Endothelial cell of umbilical vein (primary cell): ENCODE measurements at regions not wholly inside any gene's neighbourhood (a gene's known extent, or its start where the extent isn't known, plus 50 kb on each side); places are given as distances from the start of the nearest gene placed in this dataset.

Experiments used
- BruUV-seq: library from RNA; stranded (reverse); fragments of 400-500 nt; replicated peaks from 2 replicates; lab custom pipeline; 2021; lab: Mats Ljungman, UMichigan
- CTCF ChIA-PET: fragments of 300-600, 350-600 bp; sonication (Branson Sonifier 250); formaldehyde crosslinking; loops from one replicate; lab custom pipeline; 2021; ENCODE audit warnings: antibody characterized with exemption, inconsistent platforms; lab: Charles Lee
- POLR2A ChIA-PET: fragments of 300-600, 350-600 bp; sonication (Branson Sonifier 250); formaldehyde crosslinking; loops from one replicate; lab custom pipeline; 2021; ENCODE audit warnings: antibody characterized with exemption, inconsistent platforms; lab: Charles Lee
- DNase-seq: peaks from one replicate; pipeline ENCODE4 v3.0.0-alpha.2; 2011; ENCODE audit warnings: low read depth, low spot score
- FAIRE-seq: peaks from 2 replicates; lab custom pipeline; 2011; peaks lifted over from hg19 to GRCh38; lab: Jason Lieb, UNC
- H2AFZ ChIP-seq: 2 replicates; pipeline ENCODE4 v1.6.0; 2012; ENCODE audit warnings: low read depth, low read length, control low read depth, inconsistent platforms
- H3K27ac ChIP-seq: 2 replicates; pipeline ENCODE4 v1.5.1; 2011; ENCODE audit warnings: low read depth, mild to moderate bottlenecking, control low read depth, low read length, moderate library complexity; ENCODE audit not compliant: insufficient read depth
- H3K27me3 ChIP-seq, 2 experiments: 2 replicates each; pipeline versions ENCODE4 v1.6.0 to v1.6.1; 2011; ENCODE audit warnings: low read length in 2 of 2, mixed read lengths in 1 of 2; ENCODE audit not compliant: control insufficient read depth in 2 of 2, insufficient read depth in 2 of 2
- H3K36me3 ChIP-seq, 2 experiments: 2 replicates in 1 of 2; 3 replicates in 1 of 2; pipeline ENCODE4 v1.5.1; 2011; ENCODE audit warnings: low read length in 2 of 2, mild to moderate bottlenecking in 1 of 2, moderate library complexity in 1 of 2; ENCODE audit not compliant: control insufficient read depth in 2 of 2, insufficient read depth in 2 of 2; ENCODE audit errors: extremely low read depth in 1 of 2
- H3K4me1 ChIP-seq: 3 replicates; pipeline ENCODE4 v1.5.1; 2011; ENCODE audit warnings: mild to moderate bottlenecking, low read length; ENCODE audit not compliant: control insufficient read depth, insufficient read depth; ENCODE audit errors: extremely low read depth
- H3K4me2 ChIP-seq: 2 replicates; pipeline ENCODE4 v1.6.1; 2011; ENCODE audit warnings: low read length, control low read depth, mixed read lengths; ENCODE audit not compliant: insufficient read depth
- H3K4me3 ChIP-seq, 3 experiments: fragments of 200-600 bp in 1 of 3; sonication (generic), shearing (Covaris generic) in 1 of 3; replicated peaks in 1 of 3; 2 replicates each; pipeline ENCODE4 v1.5.1; 2011 to 2016; ENCODE audit warnings: control low read depth in 3 of 3, low read length in 3 of 3, mild to moderate bottlenecking in 2 of 3, inconsistent platforms in 1 of 3, low read depth in 1 of 3, moderate library complexity in 1 of 3; ENCODE audit not compliant: insufficient read depth in 1 of 3
- H3K79me2 ChIP-seq: 2 replicates; pipeline ENCODE4 v1.6.0; 2012; ENCODE audit warnings: low read length, inconsistent platforms; ENCODE audit not compliant: control insufficient read depth, insufficient read depth
- H3K9ac ChIP-seq: replicated peaks from 2 replicates; pipeline ENCODE3; 2011; ENCODE audit warnings: low read length, control low read depth; ENCODE audit not compliant: insufficient read depth; ENCODE audit errors: extremely low read depth
- H3K9me1 ChIP-seq: replicated peaks from 3 replicates; pipeline ENCODE4 v1.6.0; 2011; ENCODE audit warnings: mild to moderate bottlenecking, low read length; ENCODE audit not compliant: control insufficient read depth, insufficient read depth; ENCODE audit errors: extremely low read depth
- H3K9me3 ChIP-seq: replicated peaks from 2 replicates; pipeline ENCODE4 v1.5.1; 2012; ENCODE audit warnings: low read length, inconsistent platforms; ENCODE audit not compliant: control insufficient read depth, insufficient read depth
- H4K20me1 ChIP-seq: replicated peaks from 2 replicates; pipeline ENCODE3; 2011; ENCODE audit warnings: mild to moderate bottlenecking, low read length; ENCODE audit not compliant: control insufficient read depth, insufficient read depth; ENCODE audit errors: extremely low read depth
- EZH2 ChIP-seq: IDR thresholded peaks from 2 replicates; pipeline ENCODE4 v1.6.1; 2012; ENCODE audit warnings: borderline replicate concordance, low read depth, mild to moderate bottlenecking, moderate library complexity, low read length, inconsistent platforms; ENCODE audit not compliant: severe bottlenecking
- FOS ChIP-seq: IDR thresholded peaks from 2 replicates; pipeline ENCODE4 v1.6.1; 2011; ENCODE audit warnings: mild to moderate bottlenecking, low read length, moderate library complexity, borderline replicate concordance; ENCODE audit not compliant: insufficient read depth
- GATA2 ChIP-seq: IDR thresholded peaks from 2 replicates; pipeline ENCODE4 v1.7.0; 2011; ENCODE audit warnings: low read depth, mild to moderate bottlenecking, moderate library complexity, mixed read lengths, low read length; ENCODE audit not compliant: insufficient read length, insufficient read depth
- JUN ChIP-seq: IDR thresholded peaks from 2 replicates; pipeline ENCODE4 v1.6.1; 2011; ENCODE audit warnings: borderline replicate concordance, low read depth; ENCODE audit not compliant: insufficient read length, insufficient read depth
- MYC ChIP-seq: IDR thresholded peaks from one replicate; pipeline ENCODE4 v1.6.1; 2011; ENCODE audit warnings: mild to moderate bottlenecking, low read depth, low read length
- POLR2A ChIP-seq: IDR thresholded peaks from 2 replicates; pipeline ENCODE4 v1.6.1; 2012; ENCODE audit warnings: low read depth, mild to moderate bottlenecking, control low read depth, low read length
- POLR2AphosphoS5 ChIP-seq: IDR thresholded peaks from 2 replicates; pipeline ENCODE4 v1.6.1; 2012; ENCODE audit warnings: low read depth, mild to moderate bottlenecking, control low read depth, low read length, moderate library complexity; ENCODE audit not compliant: insufficient read depth
- dilution Hi-C: fragments of 300-500 bp; cut with MboI; formaldehyde crosslinking; loops from one replicate; pipeline ENCODE4 v1.15.0; 2019; ENCODE audit warnings: low sequenced_read_pairs; ENCODE audit not compliant: extremely low pct_ligation_motif_present
- intact Hi-C: fragments of 100-400 bp; cut with micrococcal nuclease; formaldehyde crosslinking; loops from one replicate; pipeline ENCODE4 v1.10.0; 2022
- TF ChIP-seq, protein P1 (sequence below): IDR thresholded peaks from 2 replicates; pipeline ENCODE4 v1.6.1; 2011; ENCODE audit not compliant: insufficient read depth, insufficient read length
- TF ChIP-seq, protein P2 (sequence below), 2 donors: IDR thresholded peaks; 1 replicate in 1 of 2; 2 replicates in 1 of 2; pipeline ENCODE4 v1.5.1; 2011; ENCODE audit warnings: low read length in 2 of 2, mild to moderate bottlenecking in 2 of 2, moderate library complexity in 2 of 2, control low read depth in 1 of 2, inconsistent platforms in 1 of 2, low read depth in 1 of 2; ENCODE audit not compliant: insufficient read depth in 1 of 2; ENCODE audit errors: extremely low read depth in 1 of 2

- intact Hi-C loops, result no loop called here
- ChIA-PET CTCF (no interaction called here), POLR2A (no interaction called here)
- no peak overlapping the region for H3K27ac ChIP-seq
- no peaks in the 10 kb centered on the region for H3K9me3 ChIP-seq
- no peak overlapping the region for H3K4me2 ChIP-seq
- no peaks in the 10 kb centered on the region for H3K9me1 ChIP-seq
- TF ChIP-seq POLR2AphosphoS5 (no peak), GATA2 (no peak), MYC (no peak), JUN (no peak), FOS (no peak), EZH2 (no peak), POLR2A (no peak)
- TF ChIP-seq, protein P1, sequence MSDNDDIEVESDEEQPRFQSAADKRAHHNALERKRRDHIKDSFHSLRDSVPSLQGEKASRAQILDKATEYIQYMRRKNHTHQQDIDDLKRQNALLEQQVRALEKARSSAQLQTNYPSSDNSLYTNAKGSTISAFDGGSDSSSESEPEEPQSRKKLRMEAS, result no peak
- TF ChIP-seq, protein P2, sequence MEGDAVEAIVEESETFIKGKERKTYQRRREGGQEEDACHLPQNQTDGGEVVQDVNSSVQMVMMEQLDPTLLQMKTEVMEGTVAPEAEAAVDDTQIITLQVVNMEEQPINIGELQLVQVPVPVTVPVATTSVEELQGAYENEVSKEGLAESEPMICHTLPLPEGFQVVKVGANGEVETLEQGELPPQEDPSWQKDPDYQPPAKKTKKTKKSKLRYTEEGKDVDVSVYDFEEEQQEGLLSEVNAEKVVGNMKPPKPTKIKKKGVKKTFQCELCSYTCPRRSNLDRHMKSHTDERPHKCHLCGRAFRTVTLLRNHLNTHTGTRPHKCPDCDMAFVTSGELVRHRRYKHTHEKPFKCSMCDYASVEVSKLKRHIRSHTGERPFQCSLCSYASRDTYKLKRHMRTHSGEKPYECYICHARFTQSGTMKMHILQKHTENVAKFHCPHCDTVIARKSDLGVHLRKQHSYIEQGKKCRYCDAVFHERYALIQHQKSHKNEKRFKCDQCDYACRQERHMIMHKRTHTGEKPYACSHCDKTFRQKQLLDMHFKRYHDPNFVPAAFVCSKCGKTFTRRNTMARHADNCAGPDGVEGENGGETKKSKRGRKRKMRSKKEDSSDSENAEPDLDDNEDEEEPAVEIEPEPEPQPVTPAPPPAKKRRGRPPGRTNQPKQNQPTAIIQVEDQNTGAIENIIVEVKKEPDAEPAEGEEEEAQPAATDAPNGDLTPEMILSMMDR (IDR thresholded peaks at IDR 0.05; ENCODE audit: extremely low read depth in 1 of 2, insufficient read depth in 1 of 2, low read depth in 1 of 2, low read length in 2 of 2), result no peak
- FAIRE-seq (no peak), DNase-seq (no peak)
- no peaks in the 10 kb centered on the region for H3K4me1 ChIP-seq
- BruUV-seq, result no TSS peak
- H2AFZ ChIP-seq, result no peak overlapping the region
- H3K9ac ChIP-seq, result no peak overlapping the region
- H4K20me1 ChIP-seq, result no peaks in the 10 kb centered on the region
- dilution Hi-C loops, result no loop called here
- H3K27me3 ChIP-seq, result no peaks in the 10 kb centered on the region
- no peak overlapping the region for H3K4me3 ChIP-seq
- H3K79me2 ChIP-seq, result no peaks in the 10 kb centered on the region
- H3K36me3 ChIP-seq, result no peaks in the 10 kb centered on the region
These were observed 50.5 kb upstream of the NRP1 start for GRCh38 chr10:33385015-33385414.
